ENCODE measurements at regions not wholly inside any gene's neighbourhood (a gene's known extent, or its start where the extent isn't known, plus 50 kb on each side); places are given as distances from the start of the nearest gene placed in this dataset.

DNA sequence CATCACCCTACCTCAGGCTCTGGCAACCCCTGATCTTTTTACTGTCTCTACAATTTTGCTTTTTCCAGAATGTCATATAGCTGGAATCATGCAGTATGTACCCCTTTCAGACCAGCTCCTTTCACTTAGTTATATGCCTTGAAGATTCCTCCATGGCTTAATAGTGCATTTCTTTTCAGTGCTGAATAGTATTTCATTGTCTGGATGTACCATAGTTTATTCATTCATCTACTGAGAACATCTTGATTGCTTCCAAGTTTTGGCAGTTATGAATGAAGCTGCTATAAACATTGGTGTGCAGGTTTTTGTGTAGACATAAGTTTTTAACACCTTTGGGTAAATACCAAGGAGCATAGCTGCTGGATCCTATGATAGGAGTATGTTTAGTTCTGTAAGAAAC lies 50.8 kb upstream of the ANP32A start:
- no peak for DNase-seq (ENCODE audit: low read depth)

DNA sequence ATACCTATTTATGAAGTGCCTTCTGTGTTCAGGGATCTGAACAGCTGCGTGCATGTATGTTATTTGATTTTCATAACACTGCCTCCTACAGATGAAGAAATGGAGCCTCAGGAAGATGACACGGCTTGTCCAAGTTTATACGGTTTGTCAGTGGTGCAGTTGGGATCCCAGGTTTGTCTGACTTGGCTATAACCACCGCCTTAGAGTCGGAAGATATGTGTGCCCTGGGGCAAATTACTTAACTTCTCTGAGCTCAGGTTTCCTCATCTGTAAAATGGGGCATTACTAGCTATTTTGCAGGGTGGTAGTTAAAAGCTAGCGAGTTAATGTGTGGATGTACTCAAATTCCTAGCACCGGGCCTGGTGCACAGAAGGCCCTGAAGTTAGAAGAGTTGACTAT lies 54.1 kb upstream of the ANP32A start:
- no peak for DNase-seq (ENCODE audit: low read depth)

DNA sequence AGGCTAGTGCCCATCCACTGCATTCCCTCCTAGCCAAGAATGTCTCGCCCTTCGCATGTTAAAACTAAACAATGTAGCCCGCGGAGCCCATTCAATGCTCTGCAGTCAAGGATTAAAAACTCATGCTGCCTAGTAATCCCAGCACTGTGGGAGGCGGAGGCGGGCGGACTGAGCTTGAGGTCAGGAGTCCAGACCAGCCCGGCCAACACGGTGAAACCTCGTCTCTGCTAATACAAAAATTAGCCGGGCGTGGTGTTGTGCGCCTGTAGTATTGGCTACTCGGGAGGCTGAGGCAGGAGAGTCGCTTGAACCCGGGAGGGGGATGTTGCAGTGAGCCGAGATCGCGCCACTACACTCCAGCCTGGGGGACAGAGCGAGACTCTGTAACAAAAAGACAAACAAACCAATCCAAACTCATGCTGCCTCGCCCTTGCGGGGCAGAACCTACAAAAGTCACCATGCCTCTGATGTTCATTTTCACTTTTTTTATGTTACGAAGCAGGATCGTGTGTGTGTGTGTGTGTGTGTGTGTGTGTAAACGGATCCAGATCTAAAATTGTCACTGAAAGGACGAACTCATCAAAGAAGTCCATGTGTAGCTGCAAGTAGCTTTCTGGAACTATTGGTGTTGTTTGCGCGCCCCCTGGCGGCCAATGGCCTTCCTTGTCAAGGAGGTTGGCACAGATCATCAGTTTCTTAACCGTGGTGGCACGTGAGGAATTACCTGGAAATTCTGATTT lies 54.8 kb upstream of the SPESP1 start:
- peak; percentile 82 for DNase-seq (ENCODE audit: low read depth)

GRCh38 chr15:68877626-68878025 lies 52.7 kb upstream of the SPESP1 start:
- DNase-seq (ENCODE audit: low read depth): no peak

- DNase-seq (ENCODE audit: low read depth): no peak
These were observed 49.9 kb upstream of the SPESP1 start for GRCh38 chr15:68880382-68880781.
